ENCODE measurements at regions not wholly inside any gene's neighbourhood (a gene's known extent, or its start where the extent isn't known, plus 50 kb on each side); places are given as distances from the start of the nearest gene placed in this dataset.
"Not testable (repeated sequence)": the region's sequence is repeated elsewhere in the genome, so short reads cannot be mapped to it uniquely, and the experiment has no call there.

- DNase-seq (ENCODE audit: low spot score) = no peak
- no peak for FAIRE-seq
Measured at GRCh38 chr3:22734756-22735155, 468.4 kb upstream of the UBE2E2 start.

GRCh38 chr3:22735373-22735772 is 467.8 kb upstream of the UBE2E2 start:
- FAIRE-seq (no peak), DNase-seq (ENCODE audit: low spot score) (no peak)

- not testable (repeated sequence) for DNase-seq (ENCODE audit: low spot score); FAIRE-seq
Measured at GRCh38 chr3:22743386-22743785, 459.7 kb upstream of the UBE2E2 start.

GRCh38 chr3:22745321-22745720 is 457.8 kb upstream of the UBE2E2 start:
- FAIRE-seq (no peak), DNase-seq (ENCODE audit: low spot score) (no peak)

- FAIRE-seq (no peak), DNase-seq (ENCODE audit: low spot score) (no peak)
Measured at GRCh38 chr3:22746221-22746620, 456.9 kb upstream of the UBE2E2 start.

GRCh38 chr3:22748453-22749045 is 454.6 kb upstream of the UBE2E2 start:
- FAIRE-seq (no peak), DNase-seq (ENCODE audit: low spot score) (no peak)

GRCh38 chr3:22759636-22760310 is 443.4 kb upstream of the UBE2E2 start:
- no peak for FAIRE-seq

GRCh38 chr3:22765679-22766078 is 437.4 kb upstream of the UBE2E2 start:
- FAIRE-seq = no peak
- DNase-seq (ENCODE audit: low spot score) = no peak

More at GRCh38 chr3:22759636-22760310, 443.4 kb upstream of the UBE2E2 start:
- DNase-seq (ENCODE audit: low spot score) = no peak

GRCh38 chr3:22777834-22778233 is 425.3 kb upstream of the UBE2E2 start:
- DNase-seq (ENCODE audit: low spot score) (no peak), FAIRE-seq (no peak)

- FAIRE-seq (no peak), DNase-seq (ENCODE audit: low spot score) (no peak)
Measured at GRCh38 chr3:22779737-22780136, 423.4 kb upstream of the UBE2E2 start.

GRCh38 chr3:22792533-22792932 is 410.6 kb upstream of the UBE2E2 start:
- FAIRE-seq (no peak), DNase-seq (ENCODE audit: low spot score) (no peak)

- FAIRE-seq = no peak
- no peak for DNase-seq (ENCODE audit: low spot score)
Measured at GRCh38 chr3:22795917-22796316, 407.2 kb upstream of the UBE2E2 start.

- FAIRE-seq (no peak), DNase-seq (ENCODE audit: low spot score) (no peak)
Measured at GRCh38 chr3:22798461-22798860, 404.7 kb upstream of the UBE2E2 start.

- DNase-seq (ENCODE audit: low spot score) = no peak
- FAIRE-seq = no peak
Measured at GRCh38 chr3:22819209-22819608, 383.9 kb upstream of the UBE2E2 start.

- FAIRE-seq (no peak), DNase-seq (ENCODE audit: low spot score) (no peak)
Measured at GRCh38 chr3:22835041-22835440, 368.1 kb upstream of the UBE2E2 start.

GRCh38 chr3:22836131-22836530 is 367.0 kb upstream of the UBE2E2 start:
- FAIRE-seq (no peak), DNase-seq (ENCODE audit: low spot score) (no peak)

GRCh38 chr3:22843854-22844253 is 359.3 kb upstream of the UBE2E2 start:
- no peak for DNase-seq (ENCODE audit: low spot score)
- FAIRE-seq = no peak

- DNase-seq (ENCODE audit: low spot score) (no peak), FAIRE-seq (no peak)
Measured at GRCh38 chr3:22846566-22846965, 356.6 kb upstream of the UBE2E2 start.

- not testable (repeated sequence) for FAIRE-seq; DNase-seq (ENCODE audit: low spot score)
Measured at GRCh38 chr3:22849583-22849982, 353.5 kb upstream of the UBE2E2 start.

- FAIRE-seq (no peak), DNase-seq (ENCODE audit: low spot score) (no peak)
Measured at GRCh38 chr3:22856811-22857210, 346.3 kb upstream of the UBE2E2 start.

- DNase-seq (ENCODE audit: low spot score) (no peak), FAIRE-seq (no peak)
Measured at GRCh38 chr3:22858486-22858885, 344.6 kb upstream of the UBE2E2 start.

GRCh38 chr3:22859618-22860017 is 343.5 kb upstream of the UBE2E2 start:
- DNase-seq (ENCODE audit: low spot score) (no peak), FAIRE-seq (no peak)

- DNase-seq (ENCODE audit: low spot score) (no peak), FAIRE-seq (no peak)
Measured at GRCh38 chr3:22861426-22861825, 341.7 kb upstream of the UBE2E2 start.
